Neural progenitor cell (in vitro differentiated cells): ENCODE measurements at regions not wholly inside any gene's neighbourhood (a gene's known extent, or its start where the extent isn't known, plus 50 kb on each side); places are given as distances from the start of the nearest gene placed in this dataset.
"Not testable (repeated sequence)": the region's sequence is repeated elsewhere in the genome, so short reads cannot be mapped to it uniquely, and the experiment has no call there.

Experiments
- DNase-seq: peaks from one replicate; pipeline ENCODE4 v3.0.0-alpha.2; 2016; ENCODE audit warnings: low spot score
- H2AFZ ChIP-seq: fragments of 200-600 bp; sonication (generic); replicated peaks from 2 replicates; pipeline ENCODE4 v1.6.1; 2016; ENCODE audit warnings: antibody characterized with exemption
- H3F3A ChIP-seq: fragments of 200-600 bp; sonication (generic); 2 replicates; pipeline ENCODE4 v1.6.1; 2016; ENCODE audit warnings: antibody characterized with exemption, low read depth
- H3K27ac ChIP-seq: fragments of 200-600 bp; sonication (generic); 2 replicates; pipeline ENCODE4 v1.5.1; 2016; ENCODE audit warnings: mild to moderate bottlenecking
- H3K27me3 ChIP-seq: fragments of 200-600 bp; sonication (generic); 2 replicates; pipeline ENCODE4 v1.6.1; 2016; ENCODE audit warnings: mild to moderate bottlenecking, moderate library complexity
- H3K36me3 ChIP-seq: fragments of 200-600 bp; sonication (generic); 2 replicates; pipeline ENCODE4 v1.5.1; 2016
- H3K4me1 ChIP-seq: fragments of 200-600 bp; sonication (generic); 2 replicates; pipeline ENCODE4 v1.6.1; 2016; ENCODE audit warnings: mixed run types
- H3K4me2 ChIP-seq: fragments of 200-600 bp; sonication (generic); 2 replicates; pipeline ENCODE4 v1.6.1; 2016
- H3K4me3 ChIP-seq: fragments of 200-600 bp; sonication (generic); 2 replicates; pipeline ENCODE4 v1.5.1; 2016
- H3K79me2 ChIP-seq: fragments of 200-600 bp; sonication (generic); 2 replicates; pipeline ENCODE4 v1.6.1; 2016; ENCODE audit warnings: low read depth
- H3K9ac ChIP-seq: fragments of 200-600 bp; sonication (generic); 2 replicates; pipeline ENCODE4 v1.6.1; 2016
- H3K9me3 ChIP-seq: fragments of 200-600 bp; sonication (generic); 2 replicates; pipeline ENCODE4 v1.5.1; 2016; ENCODE audit warnings: low read depth
- H4K20me1 ChIP-seq: fragments of 200-600 bp; sonication (generic); 2 replicates; pipeline ENCODE4 v1.6.1; 2016; ENCODE audit warnings: low read depth
- H3K27ac Mint-ChIP-seq: 3 replicates; pipeline ENCODE4 v1.8.0; 2021; ENCODE audit warnings: mixed read lengths
- H3K27me3 Mint-ChIP-seq: 2 replicates; pipeline ENCODE4 v1.8.0; 2022; ENCODE audit warnings: low read depth, mild to moderate bottlenecking, inconsistent platforms, moderate library complexity, mixed read lengths; ENCODE audit not compliant: insufficient read depth
- H3K36me3 Mint-ChIP-seq: 3 replicates; pipeline ENCODE4 v1.8.0; 2021; ENCODE audit warnings: mixed read lengths
- H3K4me1 Mint-ChIP-seq: 3 replicates; pipeline ENCODE4 v1.8.0; 2021; ENCODE audit warnings: mixed read lengths
- H3K4me3 Mint-ChIP-seq: 3 replicates; pipeline ENCODE4 v1.8.0; 2021; ENCODE audit warnings: mild to moderate bottlenecking, moderate library complexity, mixed read lengths
- H3K9me3 Mint-ChIP-seq: 3 replicates; pipeline ENCODE4 v1.8.0; 2020; ENCODE audit warnings: mixed read lengths
- CTCF ChIP-seq: fragments of 200-600 bp; sonication (generic); IDR thresholded peaks from 2 replicates; pipeline ENCODE4 v1.5.1; 2017; ENCODE audit warnings: antibody characterized with exemption, mild to moderate bottlenecking
- EZH2 ChIP-seq: fragments of 200-600 bp; sonication (generic); IDR thresholded peaks from 2 replicates; pipeline ENCODE4 v1.6.1; 2017; ENCODE audit warnings: antibody characterized with exemption, mild to moderate bottlenecking, moderate library complexity
- EZH2phosphoT487 ChIP-seq: fragments of 200-600 bp; sonication (generic); IDR thresholded peaks from 2 replicates; pipeline ENCODE4 v1.6.1; 2017; ENCODE audit warnings: antibody characterized with exemption

DNA sequence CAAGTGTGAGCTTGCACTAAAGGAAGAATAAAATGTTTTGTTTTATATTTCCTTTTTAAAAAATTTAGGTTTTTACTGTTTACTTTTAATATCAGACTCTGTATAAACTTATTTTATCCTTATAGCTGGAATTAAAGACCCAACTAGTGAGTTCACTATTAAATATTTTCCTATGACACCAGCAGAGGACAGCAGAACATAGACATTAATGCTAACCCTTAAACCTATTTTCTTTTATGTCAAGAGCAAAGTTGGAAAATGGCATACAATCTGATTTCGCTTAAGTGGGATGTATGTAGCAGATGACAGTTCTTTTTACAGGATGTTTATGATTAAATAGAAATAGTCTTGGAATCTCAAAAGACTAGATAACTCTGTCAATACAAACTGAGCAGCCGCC is 188.2 kb upstream of the XIRP2 start:
- no peak for DNase-seq
- no peaks in the 10 kb centered on the region for H4K20me1 ChIP-seq
- Mint-ChIP-seq H3K9me3 (no peaks in the 10 kb centered on the region), H3K4me1 (no peaks in the 10 kb centered on the region), H3K4me3 (no peak overlapping the region), H3K36me3 (no peaks in the 10 kb centered on the region), H3K27ac (no peak overlapping the region), H3K27me3 (no peaks in the 10 kb centered on the region)
- H3K9me3 ChIP-seq: no peaks in the 10 kb centered on the region
- no peak overlapping the region for H3K27ac ChIP-seq
- H3K27me3 ChIP-seq: no peaks in the 10 kb centered on the region
- H3F3A ChIP-seq: no peaks in the 10 kb centered on the region
- no peak overlapping the region for H3K4me3 ChIP-seq
- no peaks in the 10 kb centered on the region for H3K36me3 ChIP-seq
- H3K79me2 ChIP-seq: no peaks in the 10 kb centered on the region
- H2AFZ ChIP-seq: no peak overlapping the region
- no peak overlapping the region for H3K4me2 ChIP-seq
- TF ChIP-seq EZH2 (no peak), EZH2phosphoT487 (no peak), CTCF (no peak)
- no peaks in the 10 kb centered on the region for H3K4me1 ChIP-seq
- H3K9ac ChIP-seq: no peak overlapping the region

GRCh38 chr2:166695154-166695553 is 193.1 kb upstream of the XIRP2 start:
- no peak overlapping the region for H3K27ac Mint-ChIP-seq
- Histone ChIP-seq H3K27me3 (no peaks in the 10 kb centered on the region), H3F3A (no peaks in the 10 kb centered on the region), H3K36me3 (no peaks in the 10 kb centered on the region), H3K4me1 (no peaks in the 10 kb centered on the region), H3K9ac (no peak overlapping the region), H3K79me2 (no peaks in the 10 kb centered on the region), H4K20me1 (no peaks in the 10 kb centered on the region), H2AFZ (no peak overlapping the region), H3K4me3 (no peak overlapping the region), H3K27ac (no peak overlapping the region), H3K9me3 (no peaks in the 10 kb centered on the region), H3K4me2 (no peak overlapping the region)
- no peak for TF ChIP-seq EZH2
- TF ChIP-seq EZH2phosphoT487: no peak
- TF ChIP-seq CTCF: no peak
- H3K4me1 Mint-ChIP-seq: no peaks in the 10 kb centered on the region
- peaks cover 4% of the 10 kb centered on the region for H3K9me3 Mint-ChIP-seq
- H3K4me3 Mint-ChIP-seq: no peak overlapping the region
- H3K36me3 Mint-ChIP-seq: no peaks in the 10 kb centered on the region
- no peaks in the 10 kb centered on the region for H3K27me3 Mint-ChIP-seq
- DNase-seq: no peak

- not testable (repeated sequence) for H3F3A ChIP-seq, H3K79me2 ChIP-seq, H3K27ac ChIP-seq, H3K9me3 Mint-ChIP-seq, H4K20me1 ChIP-seq, H3K4me1 ChIP-seq, H3K4me2 ChIP-seq, H3K36me3 Mint-ChIP-seq, H3K4me3 ChIP-seq, H3K27me3 Mint-ChIP-seq, H3K4me3 Mint-ChIP-seq, DNase-seq, H3K36me3 ChIP-seq, H3K27ac Mint-ChIP-seq, H3K4me1 Mint-ChIP-seq, H2AFZ ChIP-seq, H3K9ac ChIP-seq, H3K27me3 ChIP-seq, H3K9me3 ChIP-seq
Measured at GRCh38 chr2:166686057-166686456, 192.0 kb upstream of the SCN7A start.

- Histone ChIP-seq H3K4me1 (no peaks in the 10 kb centered on the region), H3K9ac (no peak overlapping the region), H3K4me3 (no peak overlapping the region), H3K9me3 (no peaks in the 10 kb centered on the region), H3K27me3 (no peaks in the 10 kb centered on the region), H3K36me3 (no peaks in the 10 kb centered on the region), H4K20me1 (no peaks in the 10 kb centered on the region), H3K4me2 (no peak overlapping the region), H3K27ac (no peak overlapping the region), H3K79me2 (no peaks in the 10 kb centered on the region), H3F3A (no peaks in the 10 kb centered on the region), H2AFZ (no peak overlapping the region)
- TF ChIP-seq CTCF: no peak
- TF ChIP-seq EZH2phosphoT487: no peak
- TF ChIP-seq EZH2: no peak
- Mint-ChIP-seq H3K4me3 (no peak overlapping the region), H3K27ac (no peak overlapping the region), H3K9me3 (no peaks in the 10 kb centered on the region), H3K27me3 (no peaks in the 10 kb centered on the region), H3K4me1 (no peaks in the 10 kb centered on the region), H3K36me3 (no peaks in the 10 kb centered on the region)
- DNase-seq: no peak
Measured at GRCh38 chr2:166677996-166678395, 183.9 kb upstream of the SCN7A start.
